ENCODE measurements at regions not wholly inside any gene's neighbourhood (a gene's known extent, or its start where the extent isn't known, plus 50 kb on each side); places are given as distances from the start of the nearest gene placed in this dataset.
"Not testable (repeated sequence)": the region's sequence is repeated elsewhere in the genome, so short reads cannot be mapped to it uniquely, and the experiment has no call there.

DNA sequence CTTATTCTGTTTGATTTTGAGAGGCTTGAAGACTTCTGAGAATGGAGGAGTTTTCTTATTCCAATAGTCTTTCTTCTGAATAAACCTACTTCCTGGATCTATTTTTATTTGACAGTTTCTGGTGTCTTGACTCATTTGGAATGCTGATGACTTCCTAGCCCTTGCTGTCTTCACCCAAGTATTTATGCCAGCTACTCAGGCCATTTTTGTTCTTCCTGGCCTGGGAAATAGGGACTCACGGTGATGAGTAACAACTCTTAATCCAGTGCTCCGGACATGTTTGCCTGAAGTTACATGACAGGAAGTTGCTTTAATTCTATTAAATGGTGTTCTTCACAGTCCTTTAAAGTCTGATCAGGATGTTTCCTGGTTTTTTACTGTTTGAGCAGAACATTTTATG is 272.1 kb upstream of the EYS start:
- no peak overlapping the region for H3K9ac ChIP-seq (ENCODE audit: control insufficient read depth, insufficient read depth, low read length)
- no peak overlapping the region for H3K4me3 ChIP-seq
- SMC1A ChIA-PET (ENCODE audit: uncharacterized antibody, unreplicated experiment) = no interaction called here
- no peak for DNase-seq (ENCODE audit: low read depth, low spot score)
- H3K36me3 ChIP-seq (ENCODE audit: control insufficient read depth in 2 of 2, insufficient read depth in 2 of 2, low read length in 1 of 2) = no peaks in the 10 kb centered on the region
- no peaks in the 10 kb centered on the region for H3K79me2 ChIP-seq (ENCODE audit: control insufficient read depth, insufficient read depth, low read length)
- RAD21 ChIA-PET (ENCODE audit: unreplicated experiment) = no interaction called here
- intact Hi-C loops (cut with micrococcal nuclease; ENCODE audit: unreplicated experiment) = no loop called here
- no peaks in the 10 kb centered on the region for H3K9me3 ChIP-seq (replicated peaks; ENCODE audit: control insufficient read depth, insufficient read depth, low read length)
- in situ Hi-C loops (cut with MboI) = no loop called here
- no peak for TF ChIP-seq TBL1XR1 (IDR thresholded peaks at IDR 0.05; ENCODE audit: low read depth, low read length)
- TF ChIP-seq, protein P1, sequence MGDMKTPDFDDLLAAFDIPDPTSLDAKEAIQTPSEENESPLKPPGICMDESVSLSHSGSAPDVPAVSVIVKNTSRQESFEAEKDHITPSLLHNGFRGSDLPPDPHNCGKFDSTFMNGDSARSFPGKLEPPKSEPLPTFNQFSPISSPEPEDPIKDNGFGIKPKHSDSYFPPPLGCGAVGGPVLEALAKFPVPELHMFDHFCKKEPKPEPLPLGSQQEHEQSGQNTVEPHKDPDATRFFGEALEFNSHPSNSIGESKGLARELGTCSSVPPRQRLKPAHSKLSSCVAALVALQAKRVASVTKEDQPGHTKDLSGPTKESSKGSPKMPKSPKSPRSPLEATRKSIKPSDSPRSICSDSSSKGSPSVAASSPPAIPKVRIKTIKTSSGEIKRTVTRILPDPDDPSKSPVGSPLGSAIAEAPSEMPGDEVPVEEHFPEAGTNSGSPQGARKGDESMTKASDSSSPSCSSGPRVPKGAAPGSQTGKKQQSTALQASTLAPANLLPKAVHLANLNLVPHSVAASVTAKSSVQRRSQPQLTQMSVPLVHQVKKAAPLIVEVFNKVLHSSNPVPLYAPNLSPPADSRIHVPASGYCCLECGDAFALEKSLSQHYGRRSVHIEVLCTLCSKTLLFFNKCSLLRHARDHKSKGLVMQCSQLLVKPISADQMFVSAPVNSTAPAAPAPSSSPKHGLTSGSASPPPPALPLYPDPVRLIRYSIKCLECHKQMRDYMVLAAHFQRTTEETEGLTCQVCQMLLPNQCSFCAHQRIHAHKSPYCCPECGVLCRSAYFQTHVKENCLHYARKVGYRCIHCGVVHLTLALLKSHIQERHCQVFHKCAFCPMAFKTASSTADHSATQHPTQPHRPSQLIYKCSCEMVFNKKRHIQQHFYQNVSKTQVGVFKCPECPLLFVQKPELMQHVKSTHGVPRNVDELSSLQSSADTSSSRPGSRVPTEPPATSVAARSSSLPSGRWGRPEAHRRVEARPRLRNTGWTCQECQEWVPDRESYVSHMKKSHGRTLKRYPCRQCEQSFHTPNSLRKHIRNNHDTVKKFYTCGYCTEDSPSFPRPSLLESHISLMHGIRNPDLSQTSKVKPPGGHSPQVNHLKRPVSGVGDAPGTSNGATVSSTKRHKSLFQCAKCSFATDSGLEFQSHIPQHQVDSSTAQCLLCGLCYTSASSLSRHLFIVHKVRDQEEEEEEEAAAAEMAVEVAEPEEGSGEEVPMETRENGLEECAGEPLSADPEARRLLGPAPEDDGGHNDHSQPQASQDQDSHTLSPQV (IDR thresholded peaks at IDR 0.05) = no peak
- TF ChIP-seq TCF3 (IDR thresholded peaks at IDR 0.05; ENCODE audit: borderline replicate concordance, insufficient read depth, low read depth, low read length) = no peak
- TF ChIP-seq NR2F1 (conservative IDR thresholded peaks at IDR 0.05) = no peak
- no peak for TF ChIP-seq EP300 (IDR thresholded peaks at IDR 0.05; ENCODE audit: borderline replicate concordance in 1 of 2, control insufficient read depth in 1 of 2, low read depth in 2 of 2, low read length in 2 of 2)
- no peak for TF ChIP-seq ATF7 (IDR thresholded peaks at IDR 0.05; ENCODE audit: low read depth)
- no peak for TF ChIP-seq MXI1 (IDR thresholded peaks at IDR 0.05; ENCODE audit: low read depth, low read length)
- no peak for TF ChIP-seq EGR1 (IDR thresholded peaks at IDR 0.05; ENCODE audit: borderline replicate concordance in 1 of 2, low read depth in 2 of 2, low read length in 2 of 2)
- TF ChIP-seq BHLHE40 (IDR thresholded peaks at IDR 0.05; ENCODE audit: borderline replicate concordance in 1 of 2, low read depth in 2 of 2, low read length in 1 of 2) = no peak
- no peak for TF ChIP-seq SRF (IDR thresholded peaks at IDR 0.05; ENCODE audit: low read depth in 2 of 2, low read length in 2 of 2)
- TF ChIP-seq, protein P2, sequence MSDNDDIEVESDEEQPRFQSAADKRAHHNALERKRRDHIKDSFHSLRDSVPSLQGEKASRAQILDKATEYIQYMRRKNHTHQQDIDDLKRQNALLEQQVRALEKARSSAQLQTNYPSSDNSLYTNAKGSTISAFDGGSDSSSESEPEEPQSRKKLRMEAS (IDR thresholded peaks at IDR 0.05; ENCODE audit: low read depth, low read length) = no peak
- TF ChIP-seq, protein P3, sequence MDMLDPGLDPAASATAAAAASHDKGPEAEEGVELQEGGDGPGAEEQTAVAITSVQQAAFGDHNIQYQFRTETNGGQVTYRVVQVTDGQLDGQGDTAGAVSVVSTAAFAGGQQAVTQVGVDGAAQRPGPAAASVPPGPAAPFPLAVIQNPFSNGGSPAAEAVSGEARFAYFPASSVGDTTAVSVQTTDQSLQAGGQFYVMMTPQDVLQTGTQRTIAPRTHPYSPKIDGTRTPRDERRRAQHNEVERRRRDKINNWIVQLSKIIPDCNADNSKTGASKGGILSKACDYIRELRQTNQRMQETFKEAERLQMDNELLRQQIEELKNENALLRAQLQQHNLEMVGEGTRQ (IDR thresholded peaks at IDR 0.05; ENCODE audit: borderline replicate concordance, low read depth, low read length) = no peak
- no peak for TF ChIP-seq ZNF24 (IDR thresholded peaks at IDR 0.05)
- no peak for TF ChIP-seq PAX5 (IDR thresholded peaks at IDR 0.05; ENCODE audit: borderline replicate concordance, low read depth, low read length)
- H3K4me1 ChIP-seq (ENCODE audit: control insufficient read depth, insufficient read depth, low read length) = no peaks in the 10 kb centered on the region
- CTCF ChIA-PET = no interaction called here
- no peak for ATAC-seq
- no peak overlapping the region for H2AFZ ChIP-seq (ENCODE audit: control insufficient read depth, low read depth, low read length)
- POLR2A ChIA-PET = no interaction called here
- no peaks in the 10 kb centered on the region for H4K20me1 ChIP-seq (ENCODE audit: control insufficient read depth, insufficient read depth)
- 85% methylated on average over 2 of the region's 2 CpGs for WGBS (ENCODE audit: insufficient coverage, insufficient replicate concordance, low lambda C conversion rate, missing lambda C conversion rate)
- H3K27me3 ChIP-seq (replicated peaks in 1 of 2; ENCODE audit: control insufficient read depth in 2 of 2, insufficient read depth in 2 of 2, low read length in 1 of 2) = no peaks in the 10 kb centered on the region
- no peak overlapping the region for H3K4me2 ChIP-seq (ENCODE audit: control insufficient read depth, insufficient read depth)
- no peak for FAIRE-seq
- no TSS peak for BruUV-seq (replicated peaks)
- no peak overlapping the region for H3K27ac ChIP-seq (ENCODE audit: control insufficient read depth, insufficient read depth)

GRCh38 chr6:65971252-65971651 is 264.2 kb upstream of the EYS start:
- SMC1A ChIA-PET (ENCODE audit: uncharacterized antibody, unreplicated experiment); intact Hi-C loops (cut with micrococcal nuclease; ENCODE audit: unreplicated experiment); CTCF ChIA-PET: not testable (repeated sequence)

More at GRCh38 chr6:65971252-65971651, 264.2 kb upstream of the EYS start:
- H3K4me1 ChIP-seq (ENCODE audit: control insufficient read depth, insufficient read depth, low read length); FAIRE-seq; H2AFZ ChIP-seq (ENCODE audit: control insufficient read depth, low read depth, low read length); H3K27ac ChIP-seq (ENCODE audit: control insufficient read depth, insufficient read depth); RAD21 ChIA-PET (ENCODE audit: unreplicated experiment); BruUV-seq (replicated peaks); H3K9ac ChIP-seq (ENCODE audit: control insufficient read depth, insufficient read depth, low read length); POLR2A ChIA-PET; H3K9me3 ChIP-seq (replicated peaks; ENCODE audit: control insufficient read depth, insufficient read depth, low read length); H3K79me2 ChIP-seq (ENCODE audit: control insufficient read depth, insufficient read depth, low read length); H3K27me3 ChIP-seq (replicated peaks in 1 of 2; ENCODE audit: control insufficient read depth in 2 of 2, insufficient read depth in 2 of 2, low read length in 1 of 2); H3K4me2 ChIP-seq (ENCODE audit: control insufficient read depth, insufficient read depth); ATAC-seq; H3K4me3 ChIP-seq; DNase-seq (ENCODE audit: low read depth, low spot score); in situ Hi-C loops (cut with MboI); H4K20me1 ChIP-seq (ENCODE audit: control insufficient read depth, insufficient read depth); H3K36me3 ChIP-seq (ENCODE audit: control insufficient read depth in 2 of 2, insufficient read depth in 2 of 2, low read length in 1 of 2): not testable (repeated sequence)
- WGBS (ENCODE audit: insufficient coverage, insufficient replicate concordance, low lambda C conversion rate, missing lambda C conversion rate) = 52% methylated on average over 8 of the region's 9 CpGs
